Urinary bladder (tissue), 3 donors: ENCODE measurements at regions not wholly inside any gene's neighbourhood (a gene's known extent, or its start where the extent isn't known, plus 50 kb on each side); places are given as distances from the start of the nearest gene placed in this dataset.
"Not testable (repeated sequence)": the region's sequence is repeated elsewhere in the genome, so short reads cannot be mapped to it uniquely, and the experiment has no call there.

ENCODE experiments used
- DNase-seq: peaks from one replicate; pipeline ENCODE4 v3.0.0-alpha.2; 2015; ENCODE audit errors: extremely low spot score
- H3K27ac ChIP-seq: one replicate; pipeline ENCODE4 v1.5.1; 2013; ENCODE audit warnings: low read depth, mild to moderate bottlenecking, moderate library complexity
- H3K36me3 ChIP-seq: one replicate; pipeline ENCODE4 v1.6.1; 2013; ENCODE audit warnings: mild to moderate bottlenecking, moderate library complexity; ENCODE audit not compliant: insufficient read depth
- H3K4me1 ChIP-seq: one replicate; pipeline ENCODE4 v1.6.1; 2013; ENCODE audit warnings: mild to moderate bottlenecking, moderate library complexity; ENCODE audit not compliant: insufficient read depth
- H3K4me3 ChIP-seq: one replicate; pipeline ENCODE4 v1.5.1; 2013; ENCODE audit warnings: low read depth, low read length
- WGBS: extraction: QIAGEN DNeasy Blood & Tissue Kit; methylation state at CpG from one replicate; pipeline ENCODE4 v1.1.7; 2013; 5-methylcytosine and 5-hydroxymethylcytosine counted together
- donor health status: healthy with polysubstance abuse.
- donor health status: healthy.

- H3K4me1 ChIP-seq = no peaks in the 10 kb centered on the region
- H3K27ac ChIP-seq = no peak overlapping the region
- H3K4me3 ChIP-seq = no peak overlapping the region
- no peak for DNase-seq
- WGBS = 96% methylated on average over 4 of the region's 4 CpGs
- no peaks in the 10 kb centered on the region for H3K36me3 ChIP-seq
Measured at GRCh38 chr4:60663769-60664168, 536.4 kb upstream of the ADGRL3 start.

- H3K4me1 ChIP-seq = no peaks in the 10 kb centered on the region
- no peak overlapping the region for H3K27ac ChIP-seq
- WGBS = 55% methylated on average over 1 of the region's 1 CpG
- H3K4me3 ChIP-seq = no peak overlapping the region
- no peak for DNase-seq
- no peaks in the 10 kb centered on the region for H3K36me3 ChIP-seq
Measured at GRCh38 chr4:60682901-60683300, 517.2 kb upstream of the ADGRL3 start.

GRCh38 chr4:60683357-60683756 is 516.8 kb upstream of the ADGRL3 start:
- Histone ChIP-seq H3K4me1 (no peaks in the 10 kb centered on the region), H3K4me3 (no peak overlapping the region), H3K36me3 (no peaks in the 10 kb centered on the region), H3K27ac (no peak overlapping the region)
- no peak for DNase-seq
- WGBS = 54% methylated on average over 1 of the region's 1 CpG

GRCh38 chr4:60683973-60684372 is 516.2 kb upstream of the ADGRL3 start:
- Histone ChIP-seq H3K27ac (no peak overlapping the region), H3K36me3 (no peaks in the 10 kb centered on the region), H3K4me3 (no peak overlapping the region), H3K4me1 (no peaks in the 10 kb centered on the region)
- DNase-seq = no peak
- WGBS = 48% methylated on average over 2 of the region's 2 CpGs

GRCh38 chr4:60696062-60696461 is 504.1 kb upstream of the ADGRL3 start:
- not testable (repeated sequence) for H3K4me3 ChIP-seq, H3K4me1 ChIP-seq, H3K36me3 ChIP-seq, DNase-seq, H3K27ac ChIP-seq
- WGBS = 87% methylated on average over 5 of the region's 5 CpGs

GRCh38 chr4:60709061-60709460 is 491.1 kb upstream of the ADGRL3 start:
- 94% methylated on average over 2 of the region's 2 CpGs for WGBS
- no peak for DNase-seq
- Histone ChIP-seq H3K36me3 (no peaks in the 10 kb centered on the region), H3K4me1 (no peaks in the 10 kb centered on the region), H3K27ac (no peak overlapping the region), H3K4me3 (no peak overlapping the region)

- Histone ChIP-seq H3K36me3 (no peaks in the 10 kb centered on the region), H3K4me1 (no peaks in the 10 kb centered on the region), H3K4me3 (no peak overlapping the region), H3K27ac (no peak overlapping the region)
- 62% methylated on average over 1 of the region's 1 CpG for WGBS
- no peak for DNase-seq
Measured at GRCh38 chr4:60718874-60719273, 481.3 kb upstream of the ADGRL3 start.

GRCh38 chr4:60721685-60722084 is 478.4 kb upstream of the ADGRL3 start:
- WGBS = 14% methylated on average over 1 of the region's 1 CpG
- no peak overlapping the region for H3K4me3 ChIP-seq
- H3K4me1 ChIP-seq = no peaks in the 10 kb centered on the region
- DNase-seq = no peak
- H3K36me3 ChIP-seq = no peaks in the 10 kb centered on the region
- H3K27ac ChIP-seq = no peak overlapping the region

- H3K36me3 ChIP-seq = no peaks in the 10 kb centered on the region
- WGBS = 56% methylated on average over 3 of the region's 3 CpGs
- H3K4me3 ChIP-seq = no peak overlapping the region
- DNase-seq = no peak
- H3K27ac ChIP-seq = no peak overlapping the region
- no peaks in the 10 kb centered on the region for H3K4me1 ChIP-seq
Measured at GRCh38 chr4:60723796-60724195, 476.3 kb upstream of the ADGRL3 start.

- Histone ChIP-seq H3K27ac (no peak overlapping the region), H3K4me1 (no peaks in the 10 kb centered on the region), H3K4me3 (no peak overlapping the region), H3K36me3 (no peaks in the 10 kb centered on the region)
- 49% methylated on average over 3 of the region's 3 CpGs for WGBS
- DNase-seq = no peak
Measured at GRCh38 chr4:60724623-60725022, 475.5 kb upstream of the ADGRL3 start.

- H3K4me3 ChIP-seq = no peak overlapping the region
- DNase-seq = no peak
- no peaks in the 10 kb centered on the region for H3K4me1 ChIP-seq
- H3K36me3 ChIP-seq = no peaks in the 10 kb centered on the region
- H3K27ac ChIP-seq = no peak overlapping the region
Measured at GRCh38 chr4:60726779-60727178, 473.3 kb upstream of the ADGRL3 start.

GRCh38 chr4:60729194-60729593 is 470.9 kb upstream of the ADGRL3 start:
- no peaks in the 10 kb centered on the region for H3K4me1 ChIP-seq
- no peak overlapping the region for H3K4me3 ChIP-seq
- H3K27ac ChIP-seq = no peak overlapping the region
- no peak for DNase-seq
- H3K36me3 ChIP-seq = no peaks in the 10 kb centered on the region

- H3K36me3 ChIP-seq, DNase-seq, H3K4me3 ChIP-seq, H3K27ac ChIP-seq, H3K4me1 ChIP-seq: not testable (repeated sequence)
- WGBS = 84% methylated on average over 3 of the region's 3 CpGs
Measured at GRCh38 chr4:60729764-60730163, 470.4 kb upstream of the ADGRL3 start.

GRCh38 chr4:60737858-60738257 is 462.3 kb upstream of the ADGRL3 start:
- Histone ChIP-seq H3K27ac (no peak overlapping the region), H3K4me3 (no peak overlapping the region), H3K4me1 (no peaks in the 10 kb centered on the region), H3K36me3 (no peaks in the 10 kb centered on the region)
- no peak for DNase-seq
- 34% methylated on average over 2 of the region's 2 CpGs for WGBS

- H3K36me3 ChIP-seq = no peaks in the 10 kb centered on the region
- DNase-seq = no peak
- H3K4me1 ChIP-seq = no peaks in the 10 kb centered on the region
- H3K4me3 ChIP-seq = no peak overlapping the region
- WGBS = 60% methylated on average over 1 of the region's 1 CpG
- no peak overlapping the region for H3K27ac ChIP-seq
Measured at GRCh38 chr4:60743654-60744053, 456.5 kb upstream of the ADGRL3 start.
